Activated T-cell treated with anti-CD3 and anti-CD28 coated beads, Interleukin-2, amount 50 U/mL, for 72 hours (primary cell): ENCODE measurements at regions not wholly inside any gene's neighbourhood (a gene's known extent, or its start where the extent isn't known, plus 50 kb on each side); places are given as distances from the start of the nearest gene placed in this dataset.
"Not testable (repeated sequence)": the region's sequence is repeated elsewhere in the genome, so short reads cannot be mapped to it uniquely, and the experiment has no call there.

Source experiments
- ATAC-seq, 2 donors: fragments of 150-1000 bp; cut with Tn5 transposase; replicated peaks in 1 of 2; 2 replicates each; pipeline ENCODE4 v1.10.0; 2021; ENCODE audit warnings: moderate library complexity in 2 of 2, mild to moderate bottlenecking in 1 of 2
- DNase-seq, 2 donors: peaks; one replicate each; pipeline ENCODE4 v3.0.0; 2021 to 2022; ENCODE audit warnings: mixed read lengths in 1 of 2
- H3K27ac Mint-ChIP-seq: one replicate; pipeline ENCODE4 v1.8.0; 2022; ENCODE audit warnings: mild to moderate bottlenecking, moderate library complexity, mixed read lengths
- H3K27me3 Mint-ChIP-seq: one replicate; pipeline ENCODE4 v1.8.0; 2022; ENCODE audit warnings: low read depth, mixed read lengths
- H3K36me3 Mint-ChIP-seq, 2 donors: one replicate each; pipeline ENCODE4 v1.8.0; 2022; ENCODE audit warnings: mixed read lengths in 2 of 2, mild to moderate bottlenecking in 1 of 2; ENCODE audit not compliant: insufficient read depth in 2 of 2
- H3K4me1 Mint-ChIP-seq: one replicate; pipeline ENCODE4 v1.8.0; 2022; ENCODE audit warnings: low read depth, mixed read lengths
- H3K4me3 Mint-ChIP-seq, 2 donors: one replicate each; pipeline ENCODE4 v1.8.0; 2022; ENCODE audit warnings: mild to moderate bottlenecking in 2 of 2, mixed read lengths in 2 of 2, moderate library complexity in 2 of 2
- H3K9me3 Mint-ChIP-seq, 2 donors: one replicate each; pipeline ENCODE4 v1.8.0; 2022; ENCODE audit warnings: mixed read lengths in 2 of 2

DNA sequence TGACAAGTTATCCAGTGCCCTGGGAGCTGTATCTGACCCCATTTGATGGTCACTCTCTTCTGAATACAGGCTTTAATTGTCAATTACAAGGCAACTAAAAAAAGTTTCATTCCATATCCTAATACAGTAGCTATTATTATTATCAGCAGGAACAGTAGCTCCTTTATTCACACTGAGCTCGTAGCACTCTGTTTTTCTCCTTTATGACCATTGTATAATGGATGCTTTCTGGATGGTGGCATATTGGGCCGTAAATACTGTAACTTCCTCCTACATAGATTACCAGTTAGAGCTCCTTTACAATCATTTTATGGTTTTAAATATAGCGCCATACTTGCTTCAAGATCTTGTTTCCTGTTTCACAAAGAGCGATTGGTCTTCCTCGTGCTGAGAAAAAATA is 1040.3 kb downstream of the TSN start:
- no peak for DNase-seq
- no peak overlapping the region for H3K27ac Mint-ChIP-seq
- H3K27me3 Mint-ChIP-seq, result no peaks in the 10 kb centered on the region
- no peaks in the 10 kb centered on the region for H3K4me1 Mint-ChIP-seq
- H3K9me3 Mint-ChIP-seq, result peaks cover 2 to 7% of the 10 kb centered on the region in 2 donors
- peaks cover 0 to 2% of the 10 kb centered on the region in 2 donors for H3K36me3 Mint-ChIP-seq
- H3K4me3 Mint-ChIP-seq, result no peak overlapping the region
- no peak for ATAC-seq

- no peaks in the 10 kb centered on the region for H3K36me3 Mint-ChIP-seq
- no peaks in the 10 kb centered on the region for H3K27me3 Mint-ChIP-seq
- no peaks in the 10 kb centered on the region for H3K4me1 Mint-ChIP-seq
- peaks cover 3 to 8% of the 10 kb centered on the region in 2 donors for H3K9me3 Mint-ChIP-seq
- ATAC-seq (no peak), DNase-seq (no peak)
- no peak overlapping the region for H3K4me3 Mint-ChIP-seq
- no peak overlapping the region for H3K27ac Mint-ChIP-seq
These were observed 1043.9 kb downstream of the TSN start for GRCh38 chr2:122799391-122799790.

DNA sequence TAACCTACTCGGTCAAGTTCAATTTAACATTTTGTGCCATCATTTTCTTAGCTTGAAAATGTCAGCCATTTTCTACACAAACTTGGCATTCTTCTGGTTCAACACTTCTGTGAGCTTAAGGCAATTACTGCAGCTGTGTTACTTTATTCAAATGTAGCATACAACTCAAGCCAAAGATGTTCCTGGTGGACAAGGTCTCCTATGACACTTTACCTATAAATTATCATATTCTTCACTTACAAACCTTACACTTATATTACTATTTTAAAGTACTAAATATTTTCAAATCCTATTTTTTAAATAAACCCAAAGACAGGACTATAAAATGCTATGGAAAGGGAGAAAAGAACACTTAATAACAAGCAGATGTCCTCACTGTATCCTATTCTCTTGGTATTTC is 1045.3 kb downstream of the TSN start:
- Mint-ChIP-seq H3K27me3 (no peaks in the 10 kb centered on the region), H3K4me3 (no peak overlapping the region), H3K36me3 (no peaks in the 10 kb centered on the region), H3K4me1 (no peaks in the 10 kb centered on the region), H3K9me3 (peaks cover 3 to 8% of the 10 kb centered on the region in 2 donors), H3K27ac (no peak overlapping the region)
- ATAC-seq (no peak), DNase-seq (no peak)

DNA sequence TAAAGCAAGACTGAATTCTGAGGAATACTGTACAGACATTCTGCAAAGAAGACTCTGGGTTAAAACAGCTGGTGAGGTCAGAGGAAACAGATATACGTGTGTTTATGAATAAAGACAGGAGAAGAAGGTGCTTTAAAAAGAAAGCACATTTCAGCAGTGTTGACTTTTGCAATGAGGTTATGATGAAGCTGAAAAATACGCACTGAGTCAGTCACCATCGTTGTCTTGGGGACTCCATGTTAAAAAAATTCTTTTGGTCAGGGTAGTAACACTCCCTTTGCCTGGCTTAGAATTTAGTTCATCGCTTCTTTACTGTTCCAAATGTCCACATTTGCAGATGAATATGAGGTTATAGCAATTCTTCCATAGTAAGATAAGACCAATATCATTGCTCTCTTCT is 1049.0 kb downstream of the TSN start:
- Mint-ChIP-seq H3K4me1 (no peaks in the 10 kb centered on the region), H3K27ac (no peak overlapping the region), H3K36me3 (no peaks in the 10 kb centered on the region), H3K9me3 (peaks cover 8 to 11% of the 10 kb centered on the region in 2 donors), H3K4me3 (no peak overlapping the region), H3K27me3 (no peaks in the 10 kb centered on the region)
- DNase-seq, result no peak
- no peak for ATAC-seq

DNA sequence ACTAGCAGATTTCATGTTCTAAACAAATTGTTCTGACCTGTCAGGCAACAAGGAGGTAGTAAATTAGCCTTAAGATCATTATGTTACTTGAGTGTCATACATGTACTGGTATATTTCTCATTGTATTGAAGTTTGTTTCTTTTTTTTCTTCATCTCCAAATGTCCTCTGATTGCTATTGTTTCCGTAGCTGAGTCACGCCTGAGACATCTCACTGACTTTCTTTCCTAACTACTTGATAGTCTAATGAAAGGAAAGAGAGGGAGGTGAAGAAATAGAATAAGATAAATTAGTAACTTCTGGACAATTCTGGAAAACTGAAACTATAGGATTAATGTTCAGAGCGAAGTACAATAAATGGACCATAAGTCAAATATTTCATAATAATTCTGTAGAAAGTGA is 1049.9 kb downstream of the TSN start:
- Mint-ChIP-seq H3K36me3 (no peaks in the 10 kb centered on the region), H3K9me3 (peaks cover 8% of the 10 kb centered on the region in 2 donors), H3K27me3 (no peaks in the 10 kb centered on the region), H3K27ac (no peak overlapping the region), H3K4me3 (no peak overlapping the region), H3K4me1 (no peaks in the 10 kb centered on the region)
- ATAC-seq (no peak), DNase-seq (no peak)

GRCh38 chr2:122808286-122808969 is 1053.0 kb downstream of the TSN start:
- ATAC-seq (no peak), DNase-seq (no peak)
- Mint-ChIP-seq H3K9me3 (peaks cover 8 to 16% of the 10 kb centered on the region in 2 donors), H3K27ac (no peak overlapping the region), H3K36me3 (no peaks in the 10 kb centered on the region), H3K4me1 (no peaks in the 10 kb centered on the region), H3K27me3 (no peaks in the 10 kb centered on the region), H3K4me3 (no peak overlapping the region)

GRCh38 chr2:122812214-122812613 is 1056.8 kb downstream of the TSN start:
- not testable (repeated sequence) for ATAC-seq, H3K27me3 Mint-ChIP-seq, H3K4me3 Mint-ChIP-seq, H3K36me3 Mint-ChIP-seq, H3K27ac Mint-ChIP-seq, H3K4me1 Mint-ChIP-seq, DNase-seq
- H3K9me3 Mint-ChIP-seq, result peaks cover 4 to 21% of the 10 kb centered on the region in 2 donors

- Mint-ChIP-seq H3K4me1 (no peaks in the 10 kb centered on the region), H3K4me3 (no peak overlapping the region), H3K27ac (no peak overlapping the region), H3K36me3 (no peaks in the 10 kb centered on the region), H3K27me3 (no peaks in the 10 kb centered on the region), H3K9me3 (peaks cover 7 to 15% of the 10 kb centered on the region in 2 donors)
- no peak for DNase-seq
- ATAC-seq, result no peak
These were observed 1059.7 kb downstream of the TSN start for GRCh38 chr2:122815120-122815519.

DNA sequence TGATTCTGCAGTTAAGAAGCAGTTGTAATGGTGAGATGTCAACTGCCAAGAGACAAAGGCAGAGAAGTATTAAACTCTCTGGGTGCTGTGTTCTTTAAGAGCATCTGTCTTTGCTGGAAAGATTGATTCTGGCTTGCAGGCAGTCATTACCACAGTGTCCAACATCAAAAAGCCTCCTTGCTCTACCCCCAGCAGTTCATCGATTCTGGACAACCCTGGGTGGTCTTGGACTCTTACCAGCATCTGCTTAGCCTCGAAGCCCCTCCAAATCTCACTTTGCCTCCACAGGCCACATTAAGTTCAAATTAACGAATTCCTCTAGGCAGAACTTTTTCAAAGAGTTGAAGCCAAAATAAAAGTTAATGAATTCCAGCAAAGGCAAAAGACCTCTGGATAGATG is 1061.4 kb downstream of the TSN start:
- Mint-ChIP-seq H3K36me3 (no peaks in the 10 kb centered on the region), H3K4me3 (no peak overlapping the region), H3K27me3 (no peaks in the 10 kb centered on the region), H3K9me3 (peaks cover 10 to 11% of the 10 kb centered on the region in 2 donors), H3K27ac (no peak overlapping the region), H3K4me1 (no peaks in the 10 kb centered on the region)
- ATAC-seq, result no peak
- DNase-seq, result no peak

DNA sequence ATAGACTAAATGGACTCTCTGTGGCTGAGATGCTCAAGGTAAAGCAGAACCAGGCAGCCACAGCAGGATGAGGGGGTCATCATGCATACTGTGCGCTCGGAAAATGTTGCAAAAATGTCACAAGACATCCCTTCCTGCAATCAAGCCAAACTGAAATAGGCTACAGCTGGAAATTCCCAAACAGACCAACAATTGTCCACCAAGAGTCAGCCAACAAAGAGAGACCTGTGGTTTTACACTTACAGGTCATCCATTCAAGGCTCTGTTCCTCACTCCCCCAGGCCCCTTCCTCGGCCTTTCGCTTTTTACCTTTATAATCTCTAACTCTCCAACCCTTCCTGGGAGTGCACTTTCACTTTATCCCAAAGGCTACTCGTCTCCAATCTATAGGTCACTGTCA is 1066.9 kb downstream of the TSN start:
- no peak for ATAC-seq
- Mint-ChIP-seq H3K27ac (no peak overlapping the region), H3K4me1 (no peaks in the 10 kb centered on the region), H3K27me3 (no peaks in the 10 kb centered on the region), H3K36me3 (no peaks in the 10 kb centered on the region), H3K4me3 (no peak overlapping the region), H3K9me3 (peaks cover 0 to 14% of the 10 kb centered on the region in 2 donors)
- no peak for DNase-seq

GRCh38 chr2:122830157-122830556 is 1074.7 kb downstream of the TSN start:
- peaks cover 4 to 11% of the 10 kb centered on the region in 2 donors for H3K9me3 Mint-ChIP-seq
- no peak overlapping the region for H3K4me3 Mint-ChIP-seq
- no peaks in the 10 kb centered on the region for H3K27me3 Mint-ChIP-seq
- ATAC-seq (no peak), DNase-seq (no peak)
- no peaks in the 10 kb centered on the region for H3K36me3 Mint-ChIP-seq
- no peaks in the 10 kb centered on the region for H3K4me1 Mint-ChIP-seq
- H3K27ac Mint-ChIP-seq, result no peak overlapping the region

DNA sequence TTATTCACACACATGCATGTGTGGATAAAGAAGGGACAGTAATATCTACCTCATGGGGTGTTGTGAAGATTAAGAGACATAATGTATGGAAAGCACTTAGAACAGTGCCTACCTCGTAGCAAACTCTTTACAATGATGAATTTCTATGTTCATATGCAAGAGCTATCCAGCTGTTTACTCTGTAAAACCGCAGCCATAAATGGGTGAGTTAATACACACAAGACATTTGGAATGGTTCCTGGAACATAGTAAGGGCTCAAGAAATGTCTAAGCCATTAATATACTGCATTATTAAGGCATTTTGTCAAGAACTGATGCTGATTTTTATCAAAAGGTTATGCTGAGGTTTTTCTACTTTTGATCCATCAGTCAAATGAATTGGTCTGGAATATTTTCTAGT is 1076.2 kb downstream of the TSN start:
- ATAC-seq, result no peak
- DNase-seq, result no peak
- no peak overlapping the region for H3K27ac Mint-ChIP-seq
- no peaks in the 10 kb centered on the region for H3K4me1 Mint-ChIP-seq
- H3K4me3 Mint-ChIP-seq, result no peak overlapping the region
- peaks cover 4 to 11% of the 10 kb centered on the region in 2 donors for H3K9me3 Mint-ChIP-seq
- no peaks in the 10 kb centered on the region for H3K27me3 Mint-ChIP-seq
- no peaks in the 10 kb centered on the region for H3K36me3 Mint-ChIP-seq

DNA sequence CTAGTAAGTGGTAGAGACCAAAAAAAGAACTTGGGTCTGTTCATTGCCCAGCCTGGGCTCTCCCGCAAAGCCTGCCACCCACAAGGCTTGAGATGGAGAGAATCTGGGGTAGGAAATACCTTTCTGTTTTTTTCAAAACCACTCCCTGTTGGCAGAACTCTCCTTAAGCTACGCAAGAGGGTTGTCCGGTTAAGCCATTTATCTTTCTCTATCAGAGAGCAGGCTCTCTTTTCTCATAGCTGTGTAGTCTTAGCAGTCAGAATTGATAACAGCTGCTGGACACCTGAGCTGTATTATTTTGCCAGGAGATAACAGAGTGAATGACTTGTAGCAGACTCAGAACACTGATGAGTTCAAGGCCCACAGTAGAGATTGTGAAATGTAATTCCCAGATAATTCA is 1088.1 kb downstream of the TSN start:
- DNase-seq, result no peak
- Mint-ChIP-seq H3K27me3 (no peaks in the 10 kb centered on the region), H3K36me3 (no peaks in the 10 kb centered on the region), H3K4me3 (no peak overlapping the region), H3K9me3 (peaks cover 4 to 6% of the 10 kb centered on the region in 2 donors), H3K4me1 (no peaks in the 10 kb centered on the region), H3K27ac (no peak overlapping the region)
- no peak for ATAC-seq

GRCh38 chr2:122851161-122851560 is 1095.7 kb downstream of the TSN start:
- no peaks in the 10 kb centered on the region for H3K4me1 Mint-ChIP-seq
- no peak overlapping the region for H3K4me3 Mint-ChIP-seq
- no peak overlapping the region for H3K27ac Mint-ChIP-seq
- DNase-seq, result no peak
- H3K27me3 Mint-ChIP-seq, result no peaks in the 10 kb centered on the region
- ATAC-seq, result no peak
- H3K9me3 Mint-ChIP-seq, result peaks cover 4 to 10% of the 10 kb centered on the region in 2 donors
- H3K36me3 Mint-ChIP-seq, result no peaks in the 10 kb centered on the region
